ENCODE measurements at regions not wholly inside any gene's neighbourhood (a gene's known extent, or its start where the extent isn't known, plus 50 kb on each side); places are given as distances from the start of the nearest gene placed in this dataset.

DNA sequence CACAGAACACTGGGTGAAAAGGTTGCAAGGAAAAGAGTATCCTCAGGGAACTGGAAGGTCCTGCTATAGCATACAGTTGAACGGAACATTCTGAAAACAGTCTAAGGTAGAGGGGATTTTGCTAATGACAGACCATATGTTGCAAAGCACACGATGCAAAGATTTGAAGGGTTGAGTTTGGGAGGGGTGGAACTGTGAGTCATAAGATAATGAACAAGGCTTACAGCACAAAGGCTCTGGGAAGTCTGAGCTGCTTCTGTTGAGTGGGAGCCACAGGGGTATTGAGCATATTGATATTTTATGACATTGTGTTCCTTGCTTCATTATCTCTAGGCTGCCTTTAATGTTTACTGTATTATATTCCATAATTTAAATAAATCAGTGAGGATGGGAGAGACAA is 104.9 kb downstream of the PLPPR4 start:
- H2AFZ ChIP-seq (ENCODE audit: insufficient read depth, low read length, poor library complexity) = no peak overlapping the region

DNA sequence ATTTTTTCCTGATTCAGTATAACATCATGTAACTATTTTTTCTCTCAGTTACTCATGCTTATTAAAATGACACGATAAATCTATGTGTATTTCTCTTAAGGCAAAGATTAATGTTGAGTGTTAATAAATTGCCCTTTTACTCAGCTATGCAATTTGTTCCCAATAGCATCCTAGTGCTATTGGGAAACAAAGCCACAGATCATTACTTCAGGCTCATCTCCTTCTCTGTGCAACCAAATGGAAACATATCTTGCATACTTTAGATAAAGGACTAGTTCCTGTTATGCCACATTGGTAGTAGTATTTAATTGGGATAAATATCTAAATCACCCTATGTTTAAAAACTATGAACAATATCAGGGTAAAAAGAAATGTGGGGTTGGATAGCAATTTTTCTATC is 106.2 kb downstream of the PLPPR4 start:
- Histone ChIP-seq H3K4ac (ENCODE audit: low read depth, low read length) (no peak overlapping the region), H3K9me3 (ENCODE audit: insufficient read depth, low read depth, low read length) (no peaks in the 10 kb centered on the region), H2AFZ (ENCODE audit: insufficient read depth, low read length, poor library complexity) (no peak overlapping the region), H4K8ac (ENCODE audit: low read depth, low read length) (no peak overlapping the region), H3K27ac (ENCODE audit: low read depth, low read length) (no peak overlapping the region), H3K4me1 (ENCODE audit: control insufficient read depth in 1 of 2, insufficient read depth in 2 of 2, low read length in 2 of 2) (peaks cover 0 to 2% of the 10 kb centered on the region in 2 experiments), H3K36me3 (ENCODE audit: control insufficient read depth in 1 of 2, insufficient read depth in 2 of 2, low read length in 2 of 2) (no peaks in the 10 kb centered on the region), H3K23ac (ENCODE audit: low read length) (no peak overlapping the region), H3K4me2 (ENCODE audit: low read length) (no peak overlapping the region), H2AK5ac (ENCODE audit: low read length) (no peak overlapping the region), H3K79me1 (ENCODE audit: low read length) (no peaks in the 10 kb centered on the region), H3K18ac (ENCODE audit: low read length) (no peak overlapping the region), H2BK5ac (ENCODE audit: low read depth, low read length, poor library complexity) (no peak overlapping the region), H3K27me3 (ENCODE audit: insufficient read depth, low read length) (no peaks in the 10 kb centered on the region), H3K79me2 (ENCODE audit: control insufficient read depth, insufficient read depth, low read length, poor library complexity) (no peaks in the 10 kb centered on the region), H2BK120ac (ENCODE audit: insufficient read depth, low read length, poor library complexity) (no peak overlapping the region), H4K91ac (ENCODE audit: low read depth, low read length) (no peak overlapping the region), H3K14ac (ENCODE audit: low read length) (no peak overlapping the region), H3K4me3 (ENCODE audit: low read depth, low read length) (no peak overlapping the region), H4K12ac (ENCODE audit: low read depth, low read length) (no peak overlapping the region), H3K9ac (ENCODE audit: low read length) (no peak overlapping the region), H2BK12ac (ENCODE audit: low read length) (no peak overlapping the region)
- WGBS (ENCODE audit: extremely low coverage, insufficient coverage, insufficient read length) = no CpG with 5 or more reads among the region's 1 CpG
- no peak for DNase-seq

More for the DNA sequence above, 104.9 kb downstream of the PLPPR4 start:
- WGBS (ENCODE audit: extremely low coverage, insufficient coverage, insufficient read length) = no CpG with 5 or more reads among the region's 2 CpGs
- H3K9ac ChIP-seq (ENCODE audit: low read length) = no peak overlapping the region
- no peak overlapping the region for H3K4me3 ChIP-seq (ENCODE audit: low read depth, low read length)
- H3K36me3 ChIP-seq (ENCODE audit: control insufficient read depth in 1 of 2, insufficient read depth in 2 of 2, low read length in 2 of 2) = no peaks in the 10 kb centered on the region
- no peak overlapping the region for H2AK5ac ChIP-seq (ENCODE audit: low read length)
- H3K79me2 ChIP-seq (ENCODE audit: control insufficient read depth, insufficient read depth, low read length, poor library complexity) = no peaks in the 10 kb centered on the region
- H2BK120ac ChIP-seq (ENCODE audit: insufficient read depth, low read length, poor library complexity) = no peak overlapping the region
- no peak overlapping the region for H3K18ac ChIP-seq (ENCODE audit: low read length)
- no peak overlapping the region for H3K4me2 ChIP-seq (ENCODE audit: low read length)
- no peak overlapping the region for H4K12ac ChIP-seq (ENCODE audit: low read depth, low read length)
- H3K79me1 ChIP-seq (ENCODE audit: low read length) = no peaks in the 10 kb centered on the region
- no peaks in the 10 kb centered on the region for H3K27me3 ChIP-seq (ENCODE audit: insufficient read depth, low read length)
- no peaks in the 10 kb centered on the region for H3K9me3 ChIP-seq (ENCODE audit: insufficient read depth, low read depth, low read length)
- H4K91ac ChIP-seq (ENCODE audit: low read depth, low read length) = no peak overlapping the region
- no peak overlapping the region for H3K14ac ChIP-seq (ENCODE audit: low read length)
- no peak overlapping the region for H2BK5ac ChIP-seq (ENCODE audit: low read depth, low read length, poor library complexity)
- no peak overlapping the region for H3K23ac ChIP-seq (ENCODE audit: low read length)
- H3K27ac ChIP-seq (ENCODE audit: low read depth, low read length) = no peak overlapping the region
- peaks cover 0 to 2% of the 10 kb centered on the region in 2 experiments for H3K4me1 ChIP-seq (ENCODE audit: control insufficient read depth in 1 of 2, insufficient read depth in 2 of 2, low read length in 2 of 2)
- DNase-seq = no peak
- H2BK12ac ChIP-seq (ENCODE audit: low read length) = no peak overlapping the region
- H3K4ac ChIP-seq (ENCODE audit: low read depth, low read length) = no peak overlapping the region
- H4K8ac ChIP-seq (ENCODE audit: low read depth, low read length) = no peak overlapping the region

DNA sequence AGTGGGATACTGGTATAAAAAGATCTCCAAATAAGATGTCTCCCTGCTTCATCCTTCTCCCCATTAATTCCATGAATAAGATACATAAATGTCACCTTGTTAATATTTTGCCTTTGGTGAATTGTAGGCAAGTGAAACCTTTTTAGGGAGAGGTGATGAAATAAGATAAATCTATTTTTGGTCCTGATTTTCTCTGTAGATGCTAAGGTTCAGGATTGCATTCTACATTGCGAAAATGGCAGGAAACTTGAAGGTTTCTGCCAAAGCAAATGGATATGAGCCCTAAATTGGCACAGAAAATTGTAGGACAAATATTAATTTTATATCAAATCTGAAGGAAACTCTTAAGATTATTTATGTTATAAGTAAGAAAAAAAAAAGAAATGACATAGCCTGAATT is 107.1 kb downstream of the PLPPR4 start:
- Histone ChIP-seq H3K4me2 (ENCODE audit: low read length) (no peak overlapping the region), H3K9me3 (ENCODE audit: insufficient read depth, low read depth, low read length) (no peaks in the 10 kb centered on the region), H3K27ac (ENCODE audit: low read depth, low read length) (no peak overlapping the region), H4K12ac (ENCODE audit: low read depth, low read length) (no peak overlapping the region), H3K14ac (ENCODE audit: low read length) (no peak overlapping the region), H2AFZ (ENCODE audit: insufficient read depth, low read length, poor library complexity) (no peak overlapping the region), H3K4me3 (ENCODE audit: low read depth, low read length) (no peak overlapping the region), H3K4me1 (ENCODE audit: control insufficient read depth in 1 of 2, insufficient read depth in 2 of 2, low read length in 2 of 2) (peaks cover 0 to 2% of the 10 kb centered on the region in 2 experiments), H3K4ac (ENCODE audit: low read depth, low read length) (no peak overlapping the region), H2BK5ac (ENCODE audit: low read depth, low read length, poor library complexity) (no peak overlapping the region), H2BK120ac (ENCODE audit: insufficient read depth, low read length, poor library complexity) (no peak overlapping the region), H3K27me3 (ENCODE audit: insufficient read depth, low read length) (no peaks in the 10 kb centered on the region), H4K91ac (ENCODE audit: low read depth, low read length) (no peak overlapping the region), H2AK5ac (ENCODE audit: low read length) (no peak overlapping the region), H3K18ac (ENCODE audit: low read length) (no peak overlapping the region), H3K36me3 (ENCODE audit: control insufficient read depth in 1 of 2, insufficient read depth in 2 of 2, low read length in 2 of 2) (no peaks in the 10 kb centered on the region), H3K23ac (ENCODE audit: low read length) (no peak overlapping the region), H3K79me2 (ENCODE audit: control insufficient read depth, insufficient read depth, low read length, poor library complexity) (no peaks in the 10 kb centered on the region), H2BK12ac (ENCODE audit: low read length) (no peak overlapping the region), H3K79me1 (ENCODE audit: low read length) (no peaks in the 10 kb centered on the region), H3K9ac (ENCODE audit: low read length) (no peak overlapping the region), H4K8ac (ENCODE audit: low read depth, low read length) (no peak overlapping the region)
- no CpG with 5 or more reads among the region's 1 CpG for WGBS (ENCODE audit: extremely low coverage, insufficient coverage, insufficient read length)
- DNase-seq = no peak

DNA sequence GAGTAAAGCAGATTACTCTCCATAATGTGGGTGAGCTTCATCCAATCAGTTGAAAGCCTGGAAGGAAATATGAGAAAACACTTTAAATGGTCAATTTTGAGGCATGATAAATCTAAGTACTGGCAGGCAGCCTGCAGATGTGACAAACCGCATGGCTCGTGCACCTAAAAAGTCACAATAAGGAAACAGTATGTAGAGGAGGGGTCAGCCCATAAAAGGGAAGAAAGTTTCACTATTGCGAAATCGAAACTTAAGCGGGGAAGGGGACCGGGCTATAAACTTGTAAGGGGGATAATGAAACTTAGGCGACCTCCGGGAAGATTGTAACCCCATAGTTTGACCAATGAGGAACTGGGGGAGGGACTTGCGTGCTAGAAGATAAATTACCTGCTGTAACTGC is 109.8 kb downstream of the PLPPR4 start:
- H3K79me1 ChIP-seq (ENCODE audit: low read length) = no peaks in the 10 kb centered on the region
- no peaks in the 10 kb centered on the region for H3K36me3 ChIP-seq (ENCODE audit: control insufficient read depth in 1 of 2, insufficient read depth in 2 of 2, low read length in 2 of 2)
- no peak overlapping the region for H2BK12ac ChIP-seq (ENCODE audit: low read length)
- no peak overlapping the region for H2BK5ac ChIP-seq (ENCODE audit: low read depth, low read length, poor library complexity)
- H3K4me3 ChIP-seq (ENCODE audit: low read depth, low read length) = no peak overlapping the region
- H3K4me1 ChIP-seq (ENCODE audit: control insufficient read depth in 1 of 2, insufficient read depth in 2 of 2, low read length in 2 of 2) = no peaks in the 10 kb centered on the region
- no peak overlapping the region for H3K9ac ChIP-seq (ENCODE audit: low read length)
- no peaks in the 10 kb centered on the region for H3K79me2 ChIP-seq (ENCODE audit: control insufficient read depth, insufficient read depth, low read length, poor library complexity)
- no peak overlapping the region for H3K18ac ChIP-seq (ENCODE audit: low read length)
- no peak overlapping the region for H4K8ac ChIP-seq (ENCODE audit: low read depth, low read length)
- no peak overlapping the region for H3K4me2 ChIP-seq (ENCODE audit: low read length)
- H2BK120ac ChIP-seq (ENCODE audit: insufficient read depth, low read length, poor library complexity) = no peak overlapping the region
- H3K27ac ChIP-seq (ENCODE audit: low read depth, low read length) = no peak overlapping the region
- no peak overlapping the region for H3K23ac ChIP-seq (ENCODE audit: low read length)
- no peak overlapping the region for H3K14ac ChIP-seq (ENCODE audit: low read length)
- no CpG with 5 or more reads among the region's 9 CpGs for WGBS (ENCODE audit: extremely low coverage, insufficient coverage, insufficient read length)
- no peak for DNase-seq
- no peak overlapping the region for H4K91ac ChIP-seq (ENCODE audit: low read depth, low read length)
- no peaks in the 10 kb centered on the region for H3K9me3 ChIP-seq (ENCODE audit: insufficient read depth, low read depth, low read length)
- H3K4ac ChIP-seq (ENCODE audit: low read depth, low read length) = no peak overlapping the region
- no peak overlapping the region for H2AK5ac ChIP-seq (ENCODE audit: low read length)
- no peaks in the 10 kb centered on the region for H3K27me3 ChIP-seq (ENCODE audit: insufficient read depth, low read length)
- H4K12ac ChIP-seq (ENCODE audit: low read depth, low read length) = no peak overlapping the region
- H2AFZ ChIP-seq (ENCODE audit: insufficient read depth, low read length, poor library complexity) = no peak overlapping the region
